A549 (cell line): ENCODE measurements at regions not wholly inside any gene's neighbourhood (a gene's known extent, or its start where the extent isn't known, plus 50 kb on each side); places are given as distances from the start of the nearest gene placed in this dataset.

ENCODE experiments used
- BHLHE40 ChIP-seq: IDR thresholded peaks from 2 replicates; pipeline ENCODE4 v1.6.1; 2012; ENCODE audit warnings: low read depth, low read length, inconsistent platforms
- CEBPB ChIP-seq, 2 experiments: fragments of >200 bp in 1 of 2; sonication (Bioruptor Twin) in 1 of 2; formaldehyde crosslinking in 1 of 2; IDR thresholded peaks; 2 replicates each; pipeline ENCODE4 v1.6.1; 2012 to 2016
- ESRRA ChIP-seq: fragments of 150-350 bp; IDR thresholded peaks from 2 replicates; pipeline ENCODE4 v1.6.1; 2014; ENCODE audit warnings: mild to moderate bottlenecking, low read length, borderline replicate concordance
- HDAC2 ChIP-seq: fragments of 200-600 bp; sonication (generic); IDR thresholded peaks from 2 replicates; pipeline ENCODE4 v1.6.1; 2016
- JUN ChIP-seq, 2 experiments: fragments of >200 bp; sonication (Bioruptor Twin); formaldehyde crosslinking; IDR thresholded peaks; 2 replicates in 1 of 2; 3 replicates in 1 of 2; pipeline ENCODE4 v1.6.1; 2016 to 2017
- MAFK ChIP-seq: fragments of 450-650 bp; IDR thresholded peaks from 2 replicates; pipeline ENCODE4 v1.6.1; 2014; ENCODE audit not compliant: partially characterized antibody
- MAZ ChIP-seq: fragments of 150-350 bp; IDR thresholded peaks from 2 replicates; pipeline ENCODE4 v1.6.1; 2014; ENCODE audit warnings: antibody characterized with exemption, low read depth, low read length, borderline replicate concordance
- POLR2A ChIP-seq: IDR thresholded peaks from 2 replicates; pipeline ENCODE4 v1.6.1; 2012; ENCODE audit warnings: mild to moderate bottlenecking, low read length
- POLR2AphosphoS2 ChIP-seq: conservative IDR thresholded peaks from 2 replicates; pipeline ENCODE4 v1.6.1; 2012; ENCODE audit warnings: low read length, improper control_type of control experiment, inconsistent platforms
- RNF2 ChIP-seq: fragments of 200-600 bp; sonication (generic); IDR thresholded peaks from 2 replicates; pipeline ENCODE4 v1.6.1; 2016; ENCODE audit warnings: low read depth, mild to moderate bottlenecking, antibody characterized with exemption, moderate library complexity, borderline replicate concordance
- ZC3H11A ChIP-seq: fragments of 450-650 bp; IDR thresholded peaks from 2 replicates; pipeline ENCODE4 v1.6.1; 2014; ENCODE audit warnings: antibody characterized with exemption, mild to moderate bottlenecking
- TF ChIP-seq, protein P1 (sequence below): fragments of >200 bp; sonication (Bioruptor Twin); formaldehyde crosslinking; IDR thresholded peaks from 3 replicates; pipeline ENCODE4 v1.5.1; 2016
- TF ChIP-seq, protein P2 (sequence below): fragments of 200-600 bp; sonication (generic); IDR thresholded peaks from 2 replicates; pipeline ENCODE4 v1.6.1; 2016; ENCODE audit warnings: antibody characterized with exemption, mild to moderate bottlenecking, moderate library complexity

DNA sequence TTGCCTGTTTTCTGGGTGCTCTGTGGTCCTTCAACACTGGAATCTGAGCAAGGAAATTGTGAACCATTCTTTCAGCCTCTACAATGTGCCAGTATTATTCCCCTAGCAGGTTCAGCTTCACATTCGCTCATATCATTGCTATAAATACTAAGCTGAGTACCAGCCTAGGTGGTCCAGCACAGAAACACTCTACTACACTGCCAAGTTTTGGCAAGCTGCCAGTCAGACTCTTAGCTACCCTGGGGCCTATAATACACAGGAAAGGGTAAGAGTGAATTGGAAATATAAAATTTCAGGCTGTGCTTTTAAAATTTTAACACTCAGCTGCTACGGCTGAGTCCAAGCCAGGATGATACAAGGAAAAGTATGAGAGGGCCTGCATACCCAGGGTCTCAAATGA lies 49.9 kb upstream of the PPP1R3A start:
- TF ChIP-seq, protein P1, sequence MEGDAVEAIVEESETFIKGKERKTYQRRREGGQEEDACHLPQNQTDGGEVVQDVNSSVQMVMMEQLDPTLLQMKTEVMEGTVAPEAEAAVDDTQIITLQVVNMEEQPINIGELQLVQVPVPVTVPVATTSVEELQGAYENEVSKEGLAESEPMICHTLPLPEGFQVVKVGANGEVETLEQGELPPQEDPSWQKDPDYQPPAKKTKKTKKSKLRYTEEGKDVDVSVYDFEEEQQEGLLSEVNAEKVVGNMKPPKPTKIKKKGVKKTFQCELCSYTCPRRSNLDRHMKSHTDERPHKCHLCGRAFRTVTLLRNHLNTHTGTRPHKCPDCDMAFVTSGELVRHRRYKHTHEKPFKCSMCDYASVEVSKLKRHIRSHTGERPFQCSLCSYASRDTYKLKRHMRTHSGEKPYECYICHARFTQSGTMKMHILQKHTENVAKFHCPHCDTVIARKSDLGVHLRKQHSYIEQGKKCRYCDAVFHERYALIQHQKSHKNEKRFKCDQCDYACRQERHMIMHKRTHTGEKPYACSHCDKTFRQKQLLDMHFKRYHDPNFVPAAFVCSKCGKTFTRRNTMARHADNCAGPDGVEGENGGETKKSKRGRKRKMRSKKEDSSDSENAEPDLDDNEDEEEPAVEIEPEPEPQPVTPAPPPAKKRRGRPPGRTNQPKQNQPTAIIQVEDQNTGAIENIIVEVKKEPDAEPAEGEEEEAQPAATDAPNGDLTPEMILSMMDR: no peak
- no peak for TF ChIP-seq POLR2A
- TF ChIP-seq JUN (IDR thresholded peaks at IDR 0.05): no peak
- no peak for TF ChIP-seq HDAC2
- no peak for TF ChIP-seq POLR2AphosphoS2
- TF ChIP-seq MAZ: no peak
- no peak for TF ChIP-seq ZC3H11A
- TF ChIP-seq BHLHE40: no peak
- TF ChIP-seq RNF2: no peak
- TF ChIP-seq MAFK: no peak
- TF ChIP-seq, protein P2, sequence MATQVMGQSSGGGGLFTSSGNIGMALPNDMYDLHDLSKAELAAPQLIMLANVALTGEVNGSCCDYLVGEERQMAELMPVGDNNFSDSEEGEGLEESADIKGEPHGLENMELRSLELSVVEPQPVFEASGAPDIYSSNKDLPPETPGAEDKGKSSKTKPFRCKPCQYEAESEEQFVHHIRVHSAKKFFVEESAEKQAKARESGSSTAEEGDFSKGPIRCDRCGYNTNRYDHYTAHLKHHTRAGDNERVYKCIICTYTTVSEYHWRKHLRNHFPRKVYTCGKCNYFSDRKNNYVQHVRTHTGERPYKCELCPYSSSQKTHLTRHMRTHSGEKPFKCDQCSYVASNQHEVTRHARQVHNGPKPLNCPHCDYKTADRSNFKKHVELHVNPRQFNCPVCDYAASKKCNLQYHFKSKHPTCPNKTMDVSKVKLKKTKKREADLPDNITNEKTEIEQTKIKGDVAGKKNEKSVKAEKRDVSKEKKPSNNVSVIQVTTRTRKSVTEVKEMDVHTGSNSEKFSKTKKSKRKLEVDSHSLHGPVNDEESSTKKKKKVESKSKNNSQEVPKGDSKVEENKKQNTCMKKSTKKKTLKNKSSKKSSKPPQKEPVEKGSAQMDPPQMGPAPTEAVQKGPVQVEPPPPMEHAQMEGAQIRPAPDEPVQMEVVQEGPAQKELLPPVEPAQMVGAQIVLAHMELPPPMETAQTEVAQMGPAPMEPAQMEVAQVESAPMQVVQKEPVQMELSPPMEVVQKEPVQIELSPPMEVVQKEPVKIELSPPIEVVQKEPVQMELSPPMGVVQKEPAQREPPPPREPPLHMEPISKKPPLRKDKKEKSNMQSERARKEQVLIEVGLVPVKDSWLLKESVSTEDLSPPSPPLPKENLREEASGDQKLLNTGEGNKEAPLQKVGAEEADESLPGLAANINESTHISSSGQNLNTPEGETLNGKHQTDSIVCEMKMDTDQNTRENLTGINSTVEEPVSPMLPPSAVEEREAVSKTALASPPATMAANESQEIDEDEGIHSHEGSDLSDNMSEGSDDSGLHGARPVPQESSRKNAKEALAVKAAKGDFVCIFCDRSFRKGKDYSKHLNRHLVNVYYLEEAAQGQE: no peak
- TF ChIP-seq ESRRA: no peak
- no peak for TF ChIP-seq CEBPB (IDR thresholded peaks at IDR 0.05)
